IPS-NIHi11 (cell line): ENCODE measurements at regions not wholly inside any gene's neighbourhood (a gene's known extent, or its start where the extent isn't known, plus 50 kb on each side); places are given as distances from the start of the nearest gene placed in this dataset.
A peak's percentile ranks its signal among the peaks of the same experiment; 100 is the strongest.
"Not testable (repeated sequence)": the region's sequence is repeated elsewhere in the genome, so short reads cannot be mapped to it uniquely, and the experiment has no call there.

Experiments used
- DNase-seq: peaks from one replicate; pipeline ENCODE4 v3.0.0; 2012; ENCODE audit warnings: mixed read lengths, low spot score

- no peak for DNase-seq
Observed at GRCh38 chr2:66103581-66103980, 331.3 kb upstream of the MEIS1 start.

DNA sequence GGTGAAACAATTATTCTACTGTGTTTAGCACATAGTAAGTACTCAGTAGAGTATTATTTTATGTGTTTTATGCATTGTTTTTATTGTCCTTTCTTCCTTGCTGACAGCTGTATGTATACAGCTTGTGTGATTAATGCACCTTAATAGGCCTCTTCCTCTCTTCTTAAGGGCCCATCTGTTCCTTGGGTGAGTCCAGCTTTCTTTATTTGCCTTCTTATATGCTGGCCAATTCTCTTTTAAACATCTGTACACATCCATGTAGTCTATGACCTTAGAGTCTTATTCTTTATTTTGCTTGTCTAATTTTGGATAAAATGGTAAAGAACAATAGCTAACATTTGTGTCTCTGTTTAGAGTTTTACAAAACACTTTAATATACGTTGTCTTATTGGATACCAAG lies 333.7 kb upstream of the MEIS1 start:
- DNase-seq, result no peak

DNA sequence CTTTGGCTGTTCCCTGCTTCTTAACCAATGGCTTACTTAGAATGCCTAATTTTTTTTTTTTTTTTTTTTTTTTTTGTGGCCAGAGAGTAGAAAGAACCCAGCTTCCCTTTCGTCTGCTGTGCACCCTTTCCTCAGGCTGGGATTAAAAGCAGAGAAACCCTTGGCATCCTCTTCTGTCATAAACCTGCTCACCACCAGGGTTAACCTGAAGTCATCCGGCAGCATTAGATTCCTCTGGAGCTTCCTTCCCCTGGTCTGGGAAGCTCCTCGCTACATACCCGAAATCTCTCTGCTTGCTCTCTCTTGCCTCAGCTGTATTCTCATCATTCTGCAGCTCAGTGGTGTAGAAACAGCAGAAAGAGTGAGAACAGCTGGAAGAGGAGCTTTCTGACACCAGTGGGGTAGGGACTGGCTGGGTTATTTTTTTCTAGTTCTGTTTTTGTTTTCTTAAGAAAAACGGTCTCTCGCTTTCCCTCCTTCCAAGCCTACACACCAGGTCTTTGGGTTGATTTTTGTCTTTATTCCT lies 339.0 kb upstream of the MEIS1 start:
- DNase-seq, result peak; percentile 50

GRCh38 chr2:66094689-66095088 lies 340.2 kb upstream of the MEIS1 start:
- DNase-seq, result not testable (repeated sequence)

GRCh38 chr2:66093371-66093770 lies 341.6 kb upstream of the MEIS1 start:
- DNase-seq, result no peak

- no peak for DNase-seq
Observed at GRCh38 chr2:66084948-66085590, 349.9 kb upstream of the MEIS1 start.

DNA sequence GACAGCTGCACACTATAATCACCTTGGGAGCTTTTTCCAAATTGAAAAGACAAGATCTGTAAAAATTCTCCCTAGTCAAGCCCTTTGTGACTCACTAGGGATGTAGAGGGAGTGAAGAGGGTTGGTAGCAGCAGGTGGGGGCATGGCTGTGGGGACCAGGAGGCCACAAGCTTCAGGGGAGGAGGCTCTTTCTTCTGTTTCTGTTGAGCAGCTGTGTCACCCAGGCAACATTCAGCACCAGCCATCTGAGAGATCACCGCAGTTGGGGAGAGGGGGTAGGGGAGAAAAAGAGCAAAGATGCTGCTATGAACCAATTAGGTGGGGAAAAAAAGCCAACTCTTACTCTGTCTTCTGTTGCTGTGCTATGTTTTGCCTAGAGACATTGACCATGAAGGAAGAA lies 352.3 kb upstream of the MEIS1 start:
- DNase-seq, result no peak

- DNase-seq, result peak; percentile 17
Observed at GRCh38 chr2:66080127-66080526, 354.8 kb upstream of the MEIS1 start.

DNA sequence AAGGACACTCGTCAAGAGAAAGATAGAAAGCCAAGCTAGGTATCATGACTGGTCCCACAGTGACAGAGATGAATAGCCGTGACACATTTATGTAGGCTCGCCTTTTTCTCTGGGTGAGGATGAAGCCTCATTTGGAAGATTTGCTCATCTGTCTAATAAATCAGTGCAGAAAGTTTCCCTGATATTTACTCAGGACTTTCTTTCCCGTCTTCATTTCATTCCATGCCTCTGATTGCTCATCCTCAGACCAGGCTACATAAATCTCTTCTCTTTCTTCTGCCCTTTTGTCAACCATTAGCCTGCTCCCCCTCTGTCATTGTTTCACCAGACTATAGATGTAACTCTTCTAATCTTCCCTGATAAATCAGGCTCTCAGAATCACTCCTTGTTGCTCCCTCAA lies 361.8 kb upstream of the MEIS1 start:
- DNase-seq, result no peak

DNA sequence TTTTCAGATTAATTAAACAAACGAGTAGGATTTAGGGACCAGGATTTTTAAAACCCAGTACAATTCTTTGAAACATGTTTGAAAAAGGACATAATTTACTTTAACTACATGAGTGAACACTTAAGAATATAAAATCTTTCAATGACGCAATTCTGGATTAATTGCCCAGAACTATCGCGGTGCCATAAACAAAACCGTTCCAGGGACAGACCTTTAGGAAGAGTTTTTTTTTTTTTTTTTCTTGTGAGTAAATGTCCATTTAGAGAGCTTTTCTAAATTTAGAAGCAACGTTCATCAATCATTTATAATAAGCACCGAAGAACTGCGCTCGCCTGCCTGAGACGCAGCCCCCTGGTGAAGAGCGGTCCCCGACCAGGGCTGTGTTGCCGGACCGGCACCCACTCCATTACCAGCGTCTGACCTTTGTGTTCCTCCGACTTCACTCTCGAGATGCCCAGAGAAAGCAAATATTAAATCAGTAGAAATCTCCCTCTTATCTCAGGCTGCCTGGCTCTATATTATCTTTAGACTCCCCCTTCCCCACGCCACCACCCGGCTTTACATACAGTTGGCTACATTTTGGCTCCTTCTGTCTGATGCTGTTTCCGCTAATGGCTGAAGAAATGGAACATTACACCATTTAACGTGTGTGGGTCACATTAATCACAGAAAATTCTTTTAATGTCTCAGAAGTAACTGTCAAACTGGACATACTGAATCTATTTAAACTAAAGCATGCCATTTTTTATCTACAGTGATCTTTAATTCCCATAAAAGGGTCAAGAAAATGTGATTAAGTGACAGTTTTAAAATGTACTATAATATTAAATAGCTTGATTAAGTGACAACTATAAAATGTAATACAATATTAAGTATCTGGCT lies 364.0 kb upstream of the MEIS1 start:
- DNase-seq, result no peak

- no peak for DNase-seq
Observed at GRCh38 chr2:66069937-66070720, 364.8 kb upstream of the MEIS1 start.

DNA sequence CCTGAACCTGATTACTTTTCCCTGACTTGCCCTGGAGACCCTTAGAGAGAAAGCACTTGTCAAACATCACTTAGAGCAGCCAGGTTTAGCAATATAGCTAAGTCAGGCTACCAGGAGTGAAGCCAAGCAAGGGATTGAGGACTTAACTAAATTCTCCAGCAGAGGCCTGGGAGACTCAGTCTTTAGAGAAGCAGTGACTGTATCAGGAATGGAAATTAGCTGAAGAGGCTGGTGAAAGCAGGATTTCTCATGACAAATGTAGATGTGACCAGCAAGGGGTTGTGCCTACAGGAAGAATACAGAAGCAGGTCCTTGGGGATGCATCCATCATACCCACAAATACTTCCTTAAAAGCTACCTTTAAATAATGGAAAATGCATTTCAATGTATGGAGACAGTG lies 368.9 kb upstream of the MEIS1 start:
- DNase-seq, result no peak

- DNase-seq, result no peak
Observed at GRCh38 chr2:66059332-66059731, 375.6 kb upstream of the MEIS1 start.

GRCh38 chr2:66058675-66059074 lies 376.2 kb upstream of the MEIS1 start:
- DNase-seq, result no peak

- no peak for DNase-seq
Observed at GRCh38 chr2:66057844-66058243, 377.1 kb upstream of the MEIS1 start.

DNA sequence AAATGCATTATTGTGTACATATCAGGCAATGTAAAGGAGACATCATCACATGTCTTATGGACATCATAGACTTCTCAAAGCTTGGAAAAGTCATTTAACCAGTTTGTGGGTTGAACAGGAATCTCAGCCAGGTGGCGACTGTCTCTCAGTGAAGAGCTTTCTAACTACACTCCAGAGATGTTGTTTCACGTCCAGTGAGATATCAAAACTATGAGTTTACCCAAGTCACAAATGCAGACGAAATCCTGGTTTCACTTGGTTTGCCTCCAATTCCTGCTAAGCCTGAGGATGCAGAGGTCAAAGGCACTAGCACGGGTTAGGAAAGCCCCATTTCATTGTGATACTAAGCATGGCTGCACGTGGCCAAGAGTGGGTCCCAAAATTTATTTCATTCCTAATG lies 384.5 kb upstream of the MEIS1 start:
- DNase-seq, result no peak

GRCh38 chr2:66048667-66049066 lies 386.3 kb upstream of the MEIS1 start:
- no peak for DNase-seq

DNA sequence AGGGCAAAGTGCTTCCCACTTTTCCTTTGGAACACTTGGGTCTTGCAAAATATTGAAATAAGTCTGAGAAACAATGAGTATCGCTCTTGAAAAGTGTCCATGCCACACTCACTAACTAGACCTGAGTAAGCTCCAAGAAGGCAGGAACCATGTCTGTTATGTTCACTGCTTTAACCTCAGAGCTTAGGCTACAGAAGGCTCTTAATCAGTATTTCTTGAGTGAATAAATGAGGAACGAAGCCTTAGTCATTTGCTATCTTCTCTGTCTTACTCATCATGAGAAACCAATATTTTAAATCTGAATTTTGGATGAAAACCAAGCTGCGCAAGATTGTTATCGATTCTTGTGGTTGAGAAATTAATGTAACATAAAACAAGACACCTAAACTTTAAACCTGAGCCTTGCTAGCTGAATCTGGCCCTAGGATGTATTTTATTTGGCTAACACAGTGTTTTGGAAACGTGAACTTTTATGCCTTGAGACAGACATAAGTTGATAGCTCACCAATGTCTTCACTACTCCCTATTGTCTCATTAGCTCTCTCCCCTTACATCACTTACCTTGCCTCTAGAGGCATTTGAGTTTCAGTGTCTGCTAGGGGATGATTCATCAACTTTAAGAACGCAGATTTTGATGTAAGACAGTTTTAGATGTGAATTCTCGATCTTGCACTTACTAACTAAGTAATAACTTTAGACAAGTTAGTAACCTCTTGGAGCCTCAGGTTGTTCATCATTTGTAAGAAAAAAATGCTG lies 392.8 kb upstream of the MEIS1 start:
- DNase-seq, result no peak

- no peak for DNase-seq
Observed at GRCh38 chr2:66036948-66037347, 398.0 kb upstream of the MEIS1 start.

GRCh38 chr2:66034467-66034866 lies 400.5 kb upstream of the MEIS1 start:
- DNase-seq, result no peak

- peak; percentile 12 for DNase-seq
Observed at GRCh38 chr2:66032226-66032775, 402.6 kb upstream of the MEIS1 start.

DNA sequence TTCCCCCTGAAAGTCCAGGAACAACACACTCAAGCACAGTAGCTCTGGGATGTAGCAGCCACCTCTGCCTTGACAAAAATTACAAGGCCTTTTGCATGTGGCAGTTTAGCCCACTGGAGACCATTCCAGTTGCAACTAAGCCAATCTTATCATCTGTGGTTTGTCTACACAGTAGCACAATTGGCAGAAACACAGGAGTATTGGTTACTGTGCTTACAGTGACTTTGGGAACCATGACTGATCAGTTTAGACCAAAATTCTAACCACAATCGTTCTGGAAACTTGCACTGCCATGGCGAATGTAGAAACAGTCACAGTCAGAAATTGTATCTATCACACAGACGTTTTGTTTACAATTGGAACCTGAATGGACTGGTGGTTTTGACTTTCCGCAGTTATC lies 403.7 kb upstream of the MEIS1 start:
- DNase-seq, result no peak
